ENCODE measurements at regions not wholly inside any gene's neighbourhood (a gene's known extent, or its start where the extent isn't known, plus 50 kb on each side); places are given as distances from the start of the nearest gene placed in this dataset.

DNA sequence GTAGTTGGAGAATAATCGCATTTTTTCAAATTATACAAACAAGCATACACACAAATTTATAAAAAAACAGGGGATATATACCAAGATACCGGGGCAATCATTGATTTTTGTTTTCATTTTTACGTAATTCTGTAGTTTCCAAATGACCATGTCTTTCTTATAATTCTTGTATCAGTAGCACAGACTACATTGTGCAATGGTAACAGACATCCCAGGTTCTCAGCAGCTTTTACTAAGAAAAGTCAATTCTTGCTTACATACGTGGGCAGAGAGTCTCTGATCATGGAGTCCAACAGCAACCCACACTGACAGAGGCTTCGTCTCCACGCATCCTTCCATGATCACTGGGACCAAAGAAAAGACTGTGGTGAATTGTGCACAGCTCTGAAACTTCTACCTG lies 441.3 kb downstream of the TBL1XR1 start:
- Mint-ChIP-seq H3K27me3 (ENCODE audit: low read depth, unreplicated experiment) (no peaks in the 10 kb centered on the region), H3K4me1 (ENCODE audit: low read depth, unreplicated experiment) (no peaks in the 10 kb centered on the region), H3K4me3 (ENCODE audit: unreplicated experiment) (no peak overlapping the region), H3K9me3 (ENCODE audit: unreplicated experiment) (peaks cover 2% of the 10 kb centered on the region), H3K27ac (ENCODE audit: unreplicated experiment) (no peak overlapping the region), H3K36me3 (ENCODE audit: low read depth, unreplicated experiment) (no peaks in the 10 kb centered on the region)
- no peak for FAIRE-seq
- no peak overlapping the region for H3K4me3 ChIP-seq (ENCODE audit: insufficient read depth, low read depth, low read length)
- H4K20me1 ChIP-seq (ENCODE audit: insufficient read depth, low read length): no peaks in the 10 kb centered on the region
- no peak overlapping the region for H3K9ac ChIP-seq (ENCODE audit: low read length)
- H3K27me3 ChIP-seq (ENCODE audit: insufficient read depth, low read length): no peaks in the 10 kb centered on the region
- no peak overlapping the region for H3K27ac ChIP-seq (ENCODE audit: low read depth, low read length)
- H3K4me2 ChIP-seq (ENCODE audit: low read length): no peak overlapping the region
- no peak overlapping the region for H2AFZ ChIP-seq (ENCODE audit: low read depth, low read length)
- DNase-seq (ENCODE audit: low read depth): no peak
- no peaks in the 10 kb centered on the region for H3K4me1 ChIP-seq (ENCODE audit: insufficient read depth, low read length)
- TF ChIP-seq, protein P1, sequence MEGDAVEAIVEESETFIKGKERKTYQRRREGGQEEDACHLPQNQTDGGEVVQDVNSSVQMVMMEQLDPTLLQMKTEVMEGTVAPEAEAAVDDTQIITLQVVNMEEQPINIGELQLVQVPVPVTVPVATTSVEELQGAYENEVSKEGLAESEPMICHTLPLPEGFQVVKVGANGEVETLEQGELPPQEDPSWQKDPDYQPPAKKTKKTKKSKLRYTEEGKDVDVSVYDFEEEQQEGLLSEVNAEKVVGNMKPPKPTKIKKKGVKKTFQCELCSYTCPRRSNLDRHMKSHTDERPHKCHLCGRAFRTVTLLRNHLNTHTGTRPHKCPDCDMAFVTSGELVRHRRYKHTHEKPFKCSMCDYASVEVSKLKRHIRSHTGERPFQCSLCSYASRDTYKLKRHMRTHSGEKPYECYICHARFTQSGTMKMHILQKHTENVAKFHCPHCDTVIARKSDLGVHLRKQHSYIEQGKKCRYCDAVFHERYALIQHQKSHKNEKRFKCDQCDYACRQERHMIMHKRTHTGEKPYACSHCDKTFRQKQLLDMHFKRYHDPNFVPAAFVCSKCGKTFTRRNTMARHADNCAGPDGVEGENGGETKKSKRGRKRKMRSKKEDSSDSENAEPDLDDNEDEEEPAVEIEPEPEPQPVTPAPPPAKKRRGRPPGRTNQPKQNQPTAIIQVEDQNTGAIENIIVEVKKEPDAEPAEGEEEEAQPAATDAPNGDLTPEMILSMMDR (IDR thresholded peaks at IDR 0.05; ENCODE audit: insufficient read depth, low read depth, low read length): no peak
- no peak for TF ChIP-seq EZH2 (IDR thresholded peaks at IDR 0.05; ENCODE audit: insufficient read depth, low read length)
- H3K79me2 ChIP-seq (ENCODE audit: insufficient read depth, low read length): no peaks in the 10 kb centered on the region
- H3K36me3 ChIP-seq (ENCODE audit: insufficient read depth, low read length): no peaks in the 10 kb centered on the region
- H3K9me3 ChIP-seq (ENCODE audit: insufficient read depth, low read depth, low read length): no peaks in the 10 kb centered on the region

DNA sequence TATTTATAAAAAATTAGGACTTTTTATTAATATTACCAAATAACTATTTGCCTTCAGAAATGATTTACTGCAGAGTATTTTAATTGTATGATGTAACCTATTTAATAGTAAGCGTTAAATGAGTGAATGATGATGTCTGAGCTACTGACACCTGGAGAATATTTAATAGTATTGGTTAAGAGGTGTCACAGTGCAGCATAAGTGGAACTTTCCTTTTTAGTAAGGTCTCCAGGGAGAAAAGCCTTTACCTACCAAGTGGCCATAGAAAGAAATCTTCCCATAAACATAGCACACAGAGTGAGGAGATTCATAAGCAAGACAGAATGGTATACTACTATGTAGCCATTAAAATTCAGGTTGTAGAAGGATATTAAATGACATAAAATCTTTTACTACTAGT lies 441.7 kb downstream of the TBL1XR1 start:
- Histone ChIP-seq H3K36me3 (ENCODE audit: insufficient read depth, low read length) (no peaks in the 10 kb centered on the region), H3K4me3 (ENCODE audit: insufficient read depth, low read depth, low read length) (no peak overlapping the region), H3K9me3 (ENCODE audit: insufficient read depth, low read depth, low read length) (no peaks in the 10 kb centered on the region), H3K79me2 (ENCODE audit: insufficient read depth, low read length) (no peaks in the 10 kb centered on the region), H3K4me1 (ENCODE audit: insufficient read depth, low read length) (no peaks in the 10 kb centered on the region), H3K27me3 (ENCODE audit: insufficient read depth, low read length) (no peaks in the 10 kb centered on the region), H2AFZ (ENCODE audit: low read depth, low read length) (no peak overlapping the region), H3K4me2 (ENCODE audit: low read length) (no peak overlapping the region), H3K27ac (ENCODE audit: low read depth, low read length) (no peak overlapping the region), H4K20me1 (ENCODE audit: insufficient read depth, low read length) (no peaks in the 10 kb centered on the region), H3K9ac (ENCODE audit: low read length) (no peak overlapping the region)
- FAIRE-seq: no peak
- no peak for DNase-seq (ENCODE audit: low read depth)
- no peak for TF ChIP-seq EZH2 (IDR thresholded peaks at IDR 0.05; ENCODE audit: insufficient read depth, low read length)
- TF ChIP-seq, protein P1 (IDR thresholded peaks at IDR 0.05; ENCODE audit: insufficient read depth, low read depth, low read length): no peak
- no peak overlapping the region for H3K27ac Mint-ChIP-seq (ENCODE audit: unreplicated experiment)
- H3K36me3 Mint-ChIP-seq (ENCODE audit: low read depth, unreplicated experiment): no peaks in the 10 kb centered on the region
- H3K27me3 Mint-ChIP-seq (ENCODE audit: low read depth, unreplicated experiment): no peaks in the 10 kb centered on the region
- H3K4me3 Mint-ChIP-seq (ENCODE audit: unreplicated experiment): no peak overlapping the region
- H3K9me3 Mint-ChIP-seq (ENCODE audit: unreplicated experiment): peaks cover 2% of the 10 kb centered on the region
- no peaks in the 10 kb centered on the region for H3K4me1 Mint-ChIP-seq (ENCODE audit: low read depth, unreplicated experiment)

DNA sequence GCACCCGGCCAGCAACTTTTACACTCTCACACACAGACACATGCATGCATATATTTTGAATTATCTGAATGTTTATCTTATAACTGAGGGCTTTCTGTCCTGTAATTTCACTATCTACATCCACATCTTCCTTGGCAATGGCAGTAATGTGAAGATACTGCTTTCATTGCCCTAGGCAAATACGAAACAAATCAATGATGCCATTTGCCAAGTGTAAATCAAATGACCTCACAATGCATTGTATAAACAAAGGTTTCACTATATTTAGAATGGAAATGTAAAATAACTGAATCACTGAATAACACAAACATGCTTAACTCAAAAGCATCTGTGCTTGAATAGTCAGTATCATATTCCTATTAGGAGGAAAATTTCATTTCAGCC lies 455.6 kb downstream of the TBL1XR1 start:
- Mint-ChIP-seq H3K4me1 (ENCODE audit: low read depth, unreplicated experiment) (no peaks in the 10 kb centered on the region), H3K9me3 (ENCODE audit: unreplicated experiment) (no peaks in the 10 kb centered on the region), H3K4me3 (ENCODE audit: unreplicated experiment) (no peak overlapping the region), H3K36me3 (ENCODE audit: low read depth, unreplicated experiment) (no peaks in the 10 kb centered on the region), H3K27ac (ENCODE audit: unreplicated experiment) (no peak overlapping the region), H3K27me3 (ENCODE audit: low read depth, unreplicated experiment) (no peaks in the 10 kb centered on the region)
- DNase-seq (ENCODE audit: low read depth): no peak
- Histone ChIP-seq H3K4me1 (ENCODE audit: insufficient read depth, low read length) (no peaks in the 10 kb centered on the region), H3K27me3 (ENCODE audit: insufficient read depth, low read length) (no peaks in the 10 kb centered on the region), H3K36me3 (ENCODE audit: insufficient read depth, low read length) (no peaks in the 10 kb centered on the region), H3K27ac (ENCODE audit: low read depth, low read length) (no peak overlapping the region), H3K9me3 (ENCODE audit: insufficient read depth, low read depth, low read length) (no peaks in the 10 kb centered on the region), H4K20me1 (ENCODE audit: insufficient read depth, low read length) (no peaks in the 10 kb centered on the region), H3K9ac (ENCODE audit: low read length) (no peak overlapping the region), H3K4me2 (ENCODE audit: low read length) (no peak overlapping the region), H3K4me3 (ENCODE audit: insufficient read depth, low read depth, low read length) (no peak overlapping the region), H3K79me2 (ENCODE audit: insufficient read depth, low read length) (no peaks in the 10 kb centered on the region), H2AFZ (ENCODE audit: low read depth, low read length) (no peak overlapping the region)
- TF ChIP-seq EZH2 (IDR thresholded peaks at IDR 0.05; ENCODE audit: insufficient read depth, low read length): no peak
- TF ChIP-seq, protein P1 (IDR thresholded peaks at IDR 0.05; ENCODE audit: insufficient read depth, low read depth, low read length): no peak
- FAIRE-seq: no peak

Data from astrocyte (in vitro differentiated cells and primary cell).